Duodenal mucosa (tissue), 2 donors: ENCODE measurements at regions not wholly inside any gene's neighbourhood (a gene's known extent, or its start where the extent isn't known, plus 50 kb on each side); places are given as distances from the start of the nearest gene placed in this dataset.
"Not testable (repeated sequence)": the region's sequence is repeated elsewhere in the genome, so short reads cannot be mapped to it uniquely, and the experiment has no call there.

Experiments used
- H3K27ac ChIP-seq: one replicate; pipeline ENCODE4 v1.7.0; 2013; ENCODE audit warnings: low read depth, low read length
- H3K27me3 ChIP-seq, 2 donors: one replicate each; pipeline ENCODE4 v1.7.0; 2013; ENCODE audit warnings: low read length in 2 of 2, control low read depth in 1 of 2; ENCODE audit not compliant: insufficient read depth in 2 of 2, control insufficient read depth in 1 of 2
- H3K36me3 ChIP-seq, 2 donors: one replicate each; pipeline ENCODE4 v1.7.0; 2013; ENCODE audit warnings: low read length in 2 of 2, control low read depth in 1 of 2; ENCODE audit not compliant: insufficient read depth in 2 of 2, control insufficient read depth in 1 of 2
- H3K4me1 ChIP-seq, 2 donors: one replicate each; pipeline ENCODE4 v1.7.0; 2013; ENCODE audit warnings: low read length in 2 of 2, control low read depth in 1 of 2; ENCODE audit not compliant: insufficient read depth in 2 of 2, control insufficient read depth in 1 of 2
- H3K4me3 ChIP-seq, 2 donors: one replicate each; pipeline ENCODE4 v1.7.0; 2013; ENCODE audit warnings: low read length in 2 of 2, low read depth in 1 of 2
- H3K9ac ChIP-seq, 2 donors: one replicate each; pipeline ENCODE4 v1.7.0; 2013; ENCODE audit warnings: low read length in 2 of 2, low read depth in 1 of 2
- H3K9me3 ChIP-seq, 2 donors: one replicate each; pipeline ENCODE4 v1.7.0; 2013; ENCODE audit warnings: low read length in 2 of 2, control low read depth in 1 of 2; ENCODE audit not compliant: control insufficient read depth in 1 of 2

DNA sequence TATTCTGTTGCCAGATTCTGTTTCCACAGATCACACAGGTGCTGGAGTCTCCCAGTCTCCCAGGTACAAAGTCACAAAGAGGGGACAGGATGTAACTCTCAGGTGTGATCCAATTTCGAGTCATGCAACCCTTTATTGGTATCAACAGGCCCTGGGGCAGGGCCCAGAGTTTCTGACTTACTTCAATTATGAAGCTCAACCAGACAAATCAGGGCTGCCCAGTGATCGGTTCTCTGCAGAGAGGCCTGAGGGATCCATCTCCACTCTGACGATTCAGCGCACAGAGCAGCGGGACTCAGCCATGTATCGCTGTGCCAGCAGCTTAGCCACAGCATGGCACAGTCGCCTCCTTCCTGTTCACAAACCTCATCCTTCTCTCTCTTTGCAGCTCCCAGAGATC, 237.5 kb upstream of the PRSS1 start:
- Histone ChIP-seq H3K9ac (no peak overlapping the region), H3K4me1 (peaks cover 21 to 28% of the 10 kb centered on the region in 2 donors), H3K36me3 (no peaks in the 10 kb centered on the region), H3K9me3 (no peaks in the 10 kb centered on the region), H3K27ac (no peak overlapping the region), H3K4me3 (no peak overlapping the region), H3K27me3 (no peaks in the 10 kb centered on the region)

DNA sequence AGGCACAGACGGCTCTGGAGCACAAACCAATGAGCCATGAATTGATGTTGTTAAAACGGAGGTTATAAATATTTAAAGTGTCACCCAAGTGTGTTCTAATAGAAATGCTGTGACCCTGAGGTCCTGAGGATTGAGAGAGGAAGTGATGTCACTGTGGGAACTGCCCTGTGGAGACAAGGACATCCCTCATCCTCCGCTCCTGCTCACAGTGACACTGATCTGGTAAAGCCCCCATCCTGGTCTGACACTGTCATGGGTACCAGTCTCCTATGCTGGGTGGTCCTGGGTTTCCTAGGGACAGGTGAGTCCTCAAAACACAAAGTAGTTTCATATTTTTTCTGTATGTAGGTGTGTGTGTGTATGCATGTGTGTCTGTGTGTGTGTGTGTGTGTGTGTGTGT, 237.9 kb upstream of the PRSS1 start:
- Histone ChIP-seq H3K27me3 (no peaks in the 10 kb centered on the region), H3K4me3 (no peak overlapping the region), H3K27ac (no peak overlapping the region), H3K9me3 (no peaks in the 10 kb centered on the region), H3K4me1 (peaks cover 20 to 27% of the 10 kb centered on the region in 2 donors), H3K9ac (no peak overlapping the region), H3K36me3 (no peaks in the 10 kb centered on the region)

DNA sequence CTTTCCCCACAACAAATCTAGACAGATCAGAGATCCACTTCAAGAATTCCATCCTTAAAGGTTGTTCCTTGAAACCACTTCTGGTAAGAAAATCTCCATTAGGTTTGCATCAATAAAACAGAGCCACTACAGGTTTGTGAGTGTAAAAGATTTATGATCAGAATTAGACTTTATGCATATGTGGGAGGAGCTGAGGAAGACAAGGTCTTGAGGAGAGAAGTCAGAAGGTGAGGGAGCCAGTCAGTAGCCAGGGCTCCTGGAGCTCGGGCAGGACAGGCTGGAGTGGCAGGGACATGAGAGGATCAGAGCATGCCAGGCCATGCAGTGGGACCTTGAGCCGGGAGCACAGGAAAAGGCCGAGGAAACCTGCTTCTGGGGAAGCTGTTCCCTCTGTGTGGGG, 240.0 kb upstream of the PRSS1 start:
- not testable (repeated sequence) for H3K4me3 ChIP-seq, H3K27me3 ChIP-seq, H3K36me3 ChIP-seq, H3K27ac ChIP-seq, H3K9ac ChIP-seq, H3K9me3 ChIP-seq
- H3K4me1 ChIP-seq = peaks cover 13 to 23% of the 10 kb centered on the region in 2 donors

DNA sequence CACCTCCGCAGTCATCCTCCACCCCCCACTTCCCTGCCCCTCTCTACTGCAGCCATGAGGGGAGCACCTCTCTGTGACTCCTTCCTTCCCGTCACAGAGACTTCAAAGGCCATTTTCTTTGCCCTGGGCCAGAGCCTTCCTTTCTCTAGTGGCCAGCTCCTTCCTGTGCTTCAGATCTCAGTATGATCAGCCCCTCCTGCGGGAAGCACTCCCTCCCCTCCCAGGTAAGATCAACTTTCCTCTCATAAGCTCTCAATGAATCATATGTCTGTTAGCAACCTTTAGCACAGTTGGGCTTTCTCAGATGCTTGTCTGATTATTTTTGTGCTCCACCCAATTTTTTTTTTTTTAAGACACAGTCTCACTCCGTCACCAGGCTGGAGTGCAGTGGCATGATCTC, 241.0 kb upstream of the PRSS1 start:
- H3K27ac ChIP-seq = no peak overlapping the region
- H3K36me3 ChIP-seq = no peaks in the 10 kb centered on the region
- H3K4me1 ChIP-seq = peaks cover 13 to 23% of the 10 kb centered on the region in 2 donors
- H3K27me3 ChIP-seq = no peaks in the 10 kb centered on the region
- H3K4me3 ChIP-seq = no peak overlapping the region
- H3K9ac ChIP-seq = peak overlapping the region in 1 of 2 donors; percentile 30
- no peaks in the 10 kb centered on the region for H3K9me3 ChIP-seq

DNA sequence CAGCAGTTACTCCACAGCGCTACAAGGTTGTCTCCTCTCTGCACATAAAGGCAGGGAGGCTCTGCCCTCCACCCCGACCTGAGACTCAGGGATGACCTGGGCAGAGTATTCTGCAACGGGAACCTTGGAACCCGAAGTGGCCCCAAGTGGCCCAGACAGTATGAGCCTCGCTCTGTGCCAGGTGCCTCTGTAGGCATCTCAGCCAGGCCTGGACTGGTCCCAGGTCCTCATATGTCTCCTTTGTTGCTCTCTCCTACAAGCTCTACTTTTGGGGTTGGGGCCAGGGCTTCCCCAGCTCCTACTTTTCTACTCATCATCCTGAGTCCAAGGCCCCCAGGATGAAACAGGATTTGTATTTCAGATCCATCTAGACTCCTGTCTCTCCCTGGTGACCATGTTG, 241.5 kb upstream of the PRSS1 start:
- Histone ChIP-seq H3K9ac (peak overlapping the region; percentile 15 to 30), H3K36me3 (no peaks in the 10 kb centered on the region), H3K9me3 (no peaks in the 10 kb centered on the region), H3K4me3 (no peak overlapping the region), H3K27me3 (no peaks in the 10 kb centered on the region), H3K4me1 (peaks cover 13 to 23% of the 10 kb centered on the region in 2 donors), H3K27ac (no peak overlapping the region)

DNA sequence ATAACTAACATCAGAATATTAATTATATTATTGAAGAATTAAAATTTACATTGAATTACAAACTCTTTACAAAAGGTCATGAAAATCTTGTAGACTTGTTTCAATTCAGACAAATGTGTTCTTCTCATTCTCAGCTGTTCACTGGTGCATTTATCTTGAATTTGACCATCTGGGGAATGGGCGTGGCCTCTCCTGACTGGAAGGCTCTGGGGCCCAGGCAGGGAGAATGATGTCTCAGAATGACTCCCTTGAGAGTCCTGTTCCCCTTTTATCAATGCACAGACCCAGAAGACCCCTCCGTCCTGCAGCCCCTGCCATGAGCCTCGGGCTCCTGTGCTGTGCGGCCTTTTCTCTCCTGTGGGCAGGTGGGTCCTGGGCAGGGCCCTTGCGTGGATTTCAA, 242.2 kb upstream of the PRSS1 start:
- not testable (repeated sequence) for H3K9ac ChIP-seq, H3K4me3 ChIP-seq, H3K27me3 ChIP-seq, H3K9me3 ChIP-seq, H3K36me3 ChIP-seq, H3K27ac ChIP-seq
- peaks cover 13 to 23% of the 10 kb centered on the region in 2 donors for H3K4me1 ChIP-seq

DNA sequence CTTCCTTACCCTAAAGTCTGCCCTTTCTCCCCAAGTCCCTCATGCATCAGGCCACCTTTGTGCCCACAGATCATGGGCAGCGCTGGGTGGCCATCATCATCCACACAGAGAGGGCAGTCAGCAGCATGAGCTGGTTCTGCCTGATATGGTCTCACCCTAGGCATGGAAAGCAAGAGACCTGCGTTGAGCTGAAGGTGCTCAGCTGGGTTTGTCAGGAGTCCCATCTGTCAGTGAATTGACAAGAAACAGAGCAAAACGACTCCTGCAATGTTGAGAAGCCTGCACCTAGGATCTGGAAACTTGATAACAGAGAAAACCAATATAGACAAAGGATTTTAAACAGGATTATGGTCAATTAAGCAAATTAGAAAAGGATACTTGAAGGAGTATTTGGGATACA, 242.7 kb upstream of the PRSS1 start:
- no peak overlapping the region for H3K9ac ChIP-seq
- H3K9me3 ChIP-seq = no peaks in the 10 kb centered on the region
- H3K27me3 ChIP-seq = no peaks in the 10 kb centered on the region
- H3K4me3 ChIP-seq = no peak overlapping the region
- no peak overlapping the region for H3K27ac ChIP-seq
- peaks cover 16 to 27% of the 10 kb centered on the region in 2 donors for H3K4me1 ChIP-seq
- H3K36me3 ChIP-seq = no peaks in the 10 kb centered on the region

DNA sequence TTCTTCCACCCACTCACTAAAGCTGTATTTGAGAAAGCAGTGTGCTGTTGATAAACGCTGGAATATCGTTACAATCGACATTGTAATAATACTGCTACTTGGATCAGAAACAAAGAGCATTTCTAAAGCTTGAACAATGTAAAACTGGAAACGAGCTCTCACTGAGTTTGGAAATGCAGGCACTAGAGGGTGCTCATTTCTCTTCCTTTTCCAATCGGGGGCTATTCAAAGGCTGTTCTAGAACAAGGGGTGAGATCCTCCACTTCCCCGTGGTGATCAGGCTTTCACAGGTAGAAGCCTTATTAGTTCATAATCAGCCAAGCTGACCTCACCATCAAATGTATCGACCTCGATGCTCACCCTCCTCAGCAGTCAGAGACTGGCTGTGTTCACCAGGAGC, 245.3 kb upstream of the PRSS1 start:
- not testable (repeated sequence) for H3K9ac ChIP-seq, H3K27ac ChIP-seq

DNA sequence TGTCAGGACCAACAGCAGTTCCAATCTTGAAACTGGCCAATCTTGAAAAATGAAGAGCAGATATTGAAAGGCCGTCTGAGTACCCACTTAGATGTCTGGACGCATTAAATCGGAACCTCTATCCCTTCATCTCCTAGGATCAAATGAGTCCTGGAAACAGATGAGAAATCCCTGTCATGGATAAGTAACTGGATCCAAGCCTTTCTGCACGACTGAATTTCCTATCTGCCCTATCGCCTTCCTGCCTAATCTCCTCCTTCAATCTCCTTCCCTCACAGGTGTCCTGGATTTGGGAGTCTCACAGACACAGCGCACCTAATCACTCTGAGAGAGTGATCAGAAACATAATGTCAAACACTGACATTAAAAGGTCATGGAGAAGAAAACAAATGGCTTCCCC, 245.2 kb upstream of the PRSS58 start:
- Histone ChIP-seq H3K4me1 (peaks cover 24 to 29% of the 10 kb centered on the region in 2 donors), H3K4me3 (no peak overlapping the region), H3K9ac (no peak overlapping the region), H3K36me3 (no peaks in the 10 kb centered on the region), H3K27me3 (no peaks in the 10 kb centered on the region), H3K9me3 (no peaks in the 10 kb centered on the region), H3K27ac (no peak overlapping the region)

More for the DNA sequence above, 245.3 kb upstream of the PRSS1 start:
- not testable (repeated sequence) for H3K27me3 ChIP-seq, H3K4me3 ChIP-seq, H3K36me3 ChIP-seq, H3K9me3 ChIP-seq
- H3K4me1 ChIP-seq = peaks cover 27 to 35% of the 10 kb centered on the region in 2 donors

DNA sequence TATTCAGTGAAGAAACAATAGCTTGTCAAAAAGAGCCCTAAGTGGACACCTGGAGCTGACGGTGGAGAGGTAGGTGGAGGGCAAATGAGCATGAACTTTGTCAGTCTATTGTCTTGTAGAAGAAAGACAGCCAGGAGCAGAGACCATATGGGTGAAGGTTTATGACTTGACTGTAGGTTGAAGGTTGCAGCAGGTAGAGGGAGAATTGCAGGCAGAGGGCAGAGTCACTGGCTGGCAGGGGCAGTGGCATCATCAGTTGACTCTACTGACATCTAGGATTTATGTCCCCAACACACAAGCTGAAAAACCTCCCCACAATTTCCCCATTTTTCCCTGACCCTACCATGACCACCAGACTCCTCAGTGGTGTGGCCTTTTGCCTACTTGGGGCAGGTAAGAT, 243.6 kb upstream of the PRSS58 start:
- H3K4me1 ChIP-seq = peaks cover 14 to 24% of the 10 kb centered on the region in 2 donors
- H3K27ac ChIP-seq = no peak overlapping the region
- no peaks in the 10 kb centered on the region for H3K9me3 ChIP-seq
- no peak overlapping the region for H3K9ac ChIP-seq
- H3K36me3 ChIP-seq = no peaks in the 10 kb centered on the region
- no peaks in the 10 kb centered on the region for H3K27me3 ChIP-seq
- no peak overlapping the region for H3K4me3 ChIP-seq

DNA sequence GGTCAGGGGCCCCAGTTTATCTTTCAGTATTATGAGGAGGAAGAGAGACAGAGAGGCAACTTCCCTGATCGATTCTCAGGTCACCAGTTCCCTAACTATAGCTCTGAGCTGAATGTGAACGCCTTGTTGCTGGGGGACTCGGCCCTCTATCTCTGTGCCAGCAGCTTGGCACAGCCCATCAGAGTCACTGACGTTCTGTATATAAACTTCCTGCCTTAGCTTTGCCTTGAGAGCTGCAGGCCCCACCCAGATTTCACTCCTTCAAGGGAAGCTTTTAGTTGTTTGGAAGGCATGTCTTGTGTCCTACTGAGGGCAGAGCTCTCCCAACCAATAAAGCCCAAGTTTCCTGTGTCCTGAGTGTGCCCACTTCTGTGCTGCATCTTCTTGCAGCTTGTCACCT, 242.5 kb upstream of the PRSS58 start:
- no peaks in the 10 kb centered on the region for H3K36me3 ChIP-seq

More for the DNA sequence above, 242.5 kb upstream of the PRSS58 start:
- Histone ChIP-seq H3K4me1 (peaks cover 14 to 24% of the 10 kb centered on the region in 2 donors), H3K27me3 (no peaks in the 10 kb centered on the region), H3K27ac (no peak overlapping the region), H3K4me3 (no peak overlapping the region), H3K9me3 (no peaks in the 10 kb centered on the region), H3K9ac (no peak overlapping the region)
